G401.6 (cell line): ENCODE measurements at regions not wholly inside any gene's neighbourhood (a gene's known extent, or its start where the extent isn't known, plus 50 kb on each side); places are given as distances from the start of the nearest gene placed in this dataset.
"Not testable (repeated sequence)": the region's sequence is repeated elsewhere in the genome, so short reads cannot be mapped to it uniquely, and the experiment has no call there.

Source experiments
- FAIRE-seq: peaks from 2 replicates; lab custom pipeline; 2012; peaks lifted over from hg19 to GRCh38; lab: Jason Lieb, UNC

DNA sequence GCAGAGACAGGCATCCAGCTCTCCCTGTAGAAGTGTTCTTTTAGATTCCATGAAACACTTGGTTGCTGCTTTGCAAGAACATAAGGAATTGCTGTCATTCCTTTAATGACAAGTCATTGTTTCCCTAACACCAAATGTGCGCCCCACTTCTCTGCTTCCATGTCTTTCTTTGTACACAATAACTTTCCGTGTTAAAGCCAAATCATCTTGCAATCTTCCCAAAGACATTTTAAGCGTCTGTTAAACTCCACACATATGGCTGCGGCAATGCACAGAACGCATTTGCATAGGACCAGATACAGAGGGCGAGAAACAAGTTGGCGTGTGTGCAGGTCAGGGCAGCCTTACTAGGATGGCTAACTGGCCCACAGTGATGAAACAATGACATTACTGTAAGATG lies 399.3 kb upstream of the PRKCQ start:
- no peak for FAIRE-seq

DNA sequence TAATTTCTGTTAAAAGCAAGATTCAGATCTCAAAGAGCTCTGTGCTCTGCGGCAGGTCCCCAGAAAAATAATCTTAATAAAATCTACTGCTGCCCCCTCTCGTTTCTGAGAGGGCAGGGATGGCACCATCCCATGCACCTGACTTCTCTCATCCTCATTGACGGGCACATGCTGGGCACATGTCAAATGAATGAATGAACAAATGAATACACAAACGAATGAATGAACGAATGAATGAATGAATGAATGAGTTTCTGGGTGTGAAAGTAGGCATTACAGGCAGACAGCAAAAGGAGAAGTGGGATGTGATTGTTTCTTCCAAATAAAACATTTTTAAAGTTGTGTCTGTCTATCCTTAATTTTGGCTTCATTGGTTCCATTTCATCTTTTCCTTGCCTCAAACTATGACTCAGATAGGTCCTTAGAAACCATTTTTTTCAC lies 398.1 kb upstream of the PRKCQ start:
- no peak for FAIRE-seq

DNA sequence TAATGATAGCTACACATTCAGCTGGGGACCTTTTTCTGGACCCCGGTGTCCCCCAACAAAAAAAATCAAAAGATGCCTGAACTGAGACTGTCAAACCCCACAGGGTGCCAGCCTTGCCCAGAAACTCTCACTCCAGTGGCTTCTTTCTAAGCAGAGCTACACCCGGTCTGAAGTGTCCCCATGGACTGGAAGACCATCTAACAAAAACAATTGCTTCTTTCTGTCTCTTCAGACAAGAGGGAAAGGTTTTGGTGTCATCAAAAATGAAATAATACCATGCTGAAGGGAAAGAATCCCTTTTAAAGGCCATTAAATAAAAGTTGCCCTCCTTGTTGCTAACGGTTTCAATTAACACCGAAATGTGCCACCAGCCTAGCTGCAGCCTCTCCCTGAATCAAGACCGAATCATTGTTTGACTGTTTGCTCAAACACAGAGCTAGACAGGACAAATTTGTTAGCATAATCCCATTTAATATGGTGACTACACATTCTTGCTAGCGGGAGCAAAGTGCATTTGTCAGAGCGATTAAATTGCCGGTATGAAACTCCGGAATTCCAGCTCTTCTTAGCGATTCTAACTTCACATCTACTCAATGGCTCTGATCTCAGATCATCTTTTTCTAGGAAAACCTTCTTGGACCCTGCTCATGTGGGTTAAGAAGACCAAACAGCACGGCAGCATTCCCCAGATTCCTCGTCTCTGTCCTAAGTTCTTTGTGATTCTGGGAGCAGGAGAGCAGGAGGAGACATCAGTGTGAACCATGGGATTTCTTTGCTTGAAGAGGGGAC lies 397.5 kb upstream of the PRKCQ start:
- FAIRE-seq, result no peak

DNA sequence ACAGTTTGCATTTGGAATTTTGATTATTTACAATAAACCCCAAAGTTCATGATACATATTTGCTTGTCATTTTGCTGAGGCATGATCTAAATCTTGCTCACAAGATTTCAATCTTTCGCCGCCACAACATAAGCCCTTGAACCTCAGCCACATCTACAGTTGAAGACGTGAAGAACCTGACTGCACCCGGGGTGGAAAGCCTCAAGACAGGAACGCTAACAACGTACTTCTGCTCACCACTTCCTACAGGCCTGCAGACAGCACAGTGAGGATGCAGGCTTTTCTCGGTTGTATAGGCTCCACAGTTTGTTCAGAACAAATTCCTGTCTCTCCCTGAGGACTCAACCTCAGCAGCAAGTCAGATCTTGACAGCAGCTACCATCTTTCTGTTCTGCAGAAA lies 393.8 kb upstream of the PRKCQ start:
- no peak for FAIRE-seq

DNA sequence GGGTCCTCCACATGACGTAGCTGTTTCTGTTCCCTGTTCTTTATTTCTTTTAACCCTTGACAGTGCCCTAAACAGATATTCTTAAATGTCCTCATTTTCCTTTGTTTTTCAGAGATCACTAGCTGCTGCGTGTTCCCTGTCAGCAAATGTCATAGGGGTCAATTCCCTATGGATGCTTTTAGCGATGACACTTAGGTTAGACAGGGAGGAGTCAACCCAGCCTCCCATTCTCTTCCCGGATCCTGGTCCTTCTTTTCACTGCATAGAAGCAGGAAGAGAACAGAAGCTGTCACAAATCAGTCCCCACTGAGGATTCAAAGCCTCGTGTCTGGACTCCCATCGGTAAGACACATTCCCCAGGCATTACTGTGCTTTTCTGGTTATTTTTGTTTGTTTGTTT lies 392.1 kb upstream of the PRKCQ start:
- no peak for FAIRE-seq

DNA sequence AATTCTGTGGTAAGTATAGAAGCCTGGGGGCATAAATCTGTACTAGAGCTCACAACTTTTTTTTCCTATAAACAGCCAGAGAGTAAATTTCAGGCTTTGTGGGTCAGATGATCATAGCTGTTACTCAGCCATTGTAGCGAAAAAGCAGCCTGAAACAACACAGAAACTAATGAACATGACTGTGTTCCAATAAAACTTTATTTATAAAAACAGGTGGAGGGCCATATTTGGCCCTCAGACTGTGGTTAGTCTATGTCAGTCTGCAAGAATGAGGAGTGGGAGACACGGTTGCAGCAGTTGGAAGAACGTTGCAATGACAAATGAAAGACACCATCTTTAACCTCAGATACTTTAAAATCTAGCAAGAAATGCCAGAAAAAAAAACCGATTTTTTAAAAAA lies 389.6 kb upstream of the PRKCQ start:
- FAIRE-seq, result no peak

DNA sequence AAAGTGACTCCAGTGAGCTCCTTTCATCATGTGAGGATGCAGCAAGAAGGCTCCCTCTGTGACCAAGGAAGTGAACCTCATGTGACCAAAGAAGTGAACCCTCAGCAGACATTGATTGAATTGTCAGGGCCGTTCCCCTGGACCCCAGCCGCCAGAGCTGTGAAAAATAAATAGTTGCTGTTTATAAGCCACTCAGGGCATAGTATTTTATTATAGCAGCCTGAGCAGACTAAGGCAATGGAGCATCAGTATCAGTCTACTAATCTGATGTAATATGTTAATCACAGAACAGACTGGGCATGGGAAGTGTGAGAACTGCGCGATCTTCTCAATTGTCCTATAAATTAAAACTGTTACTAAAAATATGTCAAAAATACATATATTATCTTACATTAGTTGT lies 384.5 kb upstream of the PRKCQ start:
- FAIRE-seq, result no peak

DNA sequence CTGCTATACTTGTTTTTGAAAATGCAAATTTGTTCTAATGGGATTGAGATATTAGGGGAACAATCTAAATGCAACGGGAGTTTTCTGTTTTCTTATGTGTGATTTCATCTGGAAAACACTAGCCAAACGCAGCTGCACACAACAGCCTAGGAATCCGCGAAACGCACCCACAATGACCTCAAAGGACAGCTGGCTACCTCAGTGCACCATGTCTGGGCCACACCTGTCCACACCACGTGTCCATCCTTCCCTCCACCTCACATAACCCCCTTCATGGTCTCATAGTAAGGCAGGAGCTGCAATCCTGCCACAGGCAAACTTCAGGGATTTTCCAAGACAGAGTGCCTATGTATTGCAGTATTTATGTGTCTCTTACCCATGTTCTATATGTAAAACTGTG lies 382.5 kb upstream of the PRKCQ start:
- no peak for FAIRE-seq

DNA sequence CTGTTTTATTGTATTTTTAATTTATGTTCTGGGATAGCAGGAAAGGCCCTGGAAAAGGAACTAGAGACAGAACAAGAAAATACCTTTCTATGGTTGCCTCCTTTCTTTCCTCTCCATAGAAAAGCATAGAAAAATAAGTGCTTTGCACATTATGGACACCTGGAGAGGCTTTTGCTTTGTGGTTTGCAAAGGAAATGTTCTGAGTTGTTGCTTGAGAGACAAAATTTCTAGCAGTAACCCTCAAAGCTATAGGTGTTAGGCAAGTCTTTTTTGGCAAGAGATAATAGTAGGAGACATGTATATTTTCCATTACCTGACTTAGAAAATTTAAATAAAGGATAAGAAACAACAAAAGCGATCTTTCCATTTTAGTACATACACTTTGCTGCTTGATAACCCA lies 378.6 kb upstream of the PRKCQ start:
- no peak for FAIRE-seq

DNA sequence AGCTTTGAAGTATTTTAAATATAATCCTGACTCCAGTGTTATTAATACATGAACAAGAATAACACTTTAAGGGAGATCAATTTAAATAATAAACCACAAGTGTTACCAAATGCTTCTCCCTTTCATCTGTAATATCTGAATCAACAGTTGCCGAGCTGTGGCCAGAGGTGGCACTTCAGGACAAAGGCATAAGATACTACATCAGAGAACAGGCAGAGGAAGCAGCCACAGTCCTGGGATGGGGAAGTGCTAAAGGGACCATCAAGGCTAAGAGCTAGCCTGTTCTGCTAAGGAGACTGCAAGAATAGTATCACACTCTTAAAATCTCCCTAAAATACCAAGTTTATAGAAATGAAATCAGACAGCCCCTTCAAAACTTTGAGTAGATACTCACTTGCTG lies 378.2 kb upstream of the PRKCQ start:
- FAIRE-seq, result no peak

DNA sequence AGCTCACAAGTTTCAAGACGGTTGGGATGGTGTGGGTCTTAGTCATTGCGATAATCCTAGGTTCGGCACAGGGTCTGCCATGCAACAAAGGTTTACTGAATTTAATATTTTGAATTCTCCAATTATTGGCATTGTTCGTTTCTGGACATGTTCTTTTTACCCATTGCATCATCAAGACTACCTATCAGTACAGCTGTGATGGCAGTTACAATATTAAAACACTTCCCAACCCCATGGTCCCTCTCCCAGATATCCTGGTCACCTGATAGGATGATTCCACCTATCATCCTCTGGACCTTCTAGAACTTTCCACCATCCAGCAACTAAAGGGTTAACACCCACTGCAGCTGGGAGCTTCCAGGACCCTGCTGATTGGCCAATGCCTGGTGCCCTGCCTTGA lies 377.8 kb upstream of the PRKCQ start:
- no peak for FAIRE-seq

DNA sequence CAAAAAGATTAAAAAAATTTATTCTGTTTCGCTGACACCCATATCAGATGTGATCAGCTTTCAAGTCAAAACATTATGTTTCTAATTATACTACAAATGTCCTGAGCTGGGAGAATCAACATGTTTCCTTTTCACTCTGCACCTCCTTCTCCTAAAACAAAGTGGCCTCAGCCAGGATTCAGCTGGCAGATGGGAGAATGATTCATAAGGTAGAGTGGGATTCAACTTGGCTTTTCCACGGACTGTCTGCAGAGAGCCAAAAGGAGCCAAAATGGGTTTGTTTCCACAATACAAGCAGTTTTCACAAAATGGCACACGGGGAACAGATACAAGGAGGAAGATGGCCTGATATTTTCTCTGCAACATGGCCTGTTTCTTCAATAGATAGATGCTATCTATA lies 376.5 kb upstream of the PRKCQ start:
- no peak for FAIRE-seq

DNA sequence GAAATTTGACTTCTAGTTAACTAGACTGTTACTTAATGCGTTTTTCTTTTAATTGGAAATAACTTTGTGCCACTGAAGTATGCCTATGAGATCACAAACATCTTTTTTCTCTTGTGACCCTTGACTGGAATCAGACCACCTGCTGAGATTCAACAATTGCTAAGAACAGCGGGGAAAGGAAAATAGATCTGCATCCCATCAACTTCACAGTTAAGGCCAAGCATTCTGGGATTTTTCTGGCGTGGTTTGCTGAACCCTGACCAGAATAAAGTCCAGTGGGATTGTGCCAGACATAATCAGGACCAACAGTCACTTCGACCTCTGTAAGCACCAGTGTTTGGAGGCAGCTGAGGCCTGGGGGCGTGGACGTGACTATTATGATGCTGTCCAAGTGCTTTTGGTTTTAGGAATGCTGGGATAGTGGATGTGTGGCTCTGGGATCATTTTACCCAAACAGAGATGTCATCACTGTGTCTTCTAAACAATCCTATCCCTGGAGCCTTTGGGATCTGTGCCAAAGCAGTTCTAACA lies 373.3 kb upstream of the PRKCQ start:
- FAIRE-seq, result no peak

DNA sequence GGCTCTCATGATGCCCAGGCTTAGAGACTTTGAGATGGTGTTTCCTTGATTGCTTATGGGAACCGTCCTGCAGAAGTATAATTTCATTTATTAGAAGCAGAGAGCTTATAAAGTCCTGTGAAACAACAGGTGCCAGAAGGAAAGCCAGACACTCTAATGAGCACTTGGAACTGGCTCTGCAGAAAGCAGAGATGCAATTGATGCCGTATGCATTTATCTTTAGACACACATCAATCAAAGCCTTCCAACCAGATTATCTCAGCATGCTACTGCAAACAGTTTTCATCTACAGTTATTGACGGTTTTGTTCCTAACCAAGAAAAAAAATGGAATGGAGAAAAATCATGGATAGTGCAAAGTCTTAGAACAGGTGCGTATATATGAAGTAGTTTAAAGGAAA lies 371.7 kb upstream of the PRKCQ start:
- no peak for FAIRE-seq

DNA sequence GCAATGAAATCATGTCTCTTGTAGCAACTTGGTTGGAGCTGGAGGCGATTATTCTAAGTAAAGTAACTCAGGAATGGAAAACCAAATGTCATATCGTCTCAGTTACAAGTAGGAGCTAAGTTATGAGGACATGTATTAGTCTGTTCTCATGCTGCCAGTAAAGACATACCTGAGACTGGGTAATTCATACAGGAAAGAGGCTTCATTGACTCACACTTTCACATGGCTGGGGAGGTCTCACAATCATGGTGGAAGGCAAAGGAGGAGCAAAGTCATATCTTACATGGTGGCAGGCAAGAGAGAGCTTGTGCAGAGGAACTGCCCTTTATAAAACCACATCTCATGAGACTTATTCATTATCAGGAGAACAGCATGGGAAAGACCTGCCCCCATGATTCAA lies 370.1 kb upstream of the PRKCQ start:
- FAIRE-seq, result no peak

DNA sequence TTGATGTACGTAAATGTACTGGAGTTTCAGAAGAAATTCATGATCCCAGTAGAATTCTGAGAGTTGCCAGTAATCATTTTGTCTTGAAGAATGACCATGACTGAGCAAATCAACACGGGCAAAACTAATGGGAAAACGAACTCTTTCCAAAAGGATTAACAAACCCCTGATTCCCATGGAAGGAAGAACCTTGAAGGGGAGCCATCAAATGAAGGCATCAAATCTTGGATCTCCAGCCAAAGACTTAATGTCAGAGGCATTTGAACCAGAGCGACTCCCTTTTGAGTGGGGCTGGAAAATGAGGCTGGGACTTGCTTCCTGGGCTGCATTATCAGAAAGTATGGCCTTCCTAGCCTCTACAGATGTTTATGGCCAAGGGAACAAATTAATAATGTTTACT lies 364.4 kb upstream of the PRKCQ start:
- FAIRE-seq, result no peak

DNA sequence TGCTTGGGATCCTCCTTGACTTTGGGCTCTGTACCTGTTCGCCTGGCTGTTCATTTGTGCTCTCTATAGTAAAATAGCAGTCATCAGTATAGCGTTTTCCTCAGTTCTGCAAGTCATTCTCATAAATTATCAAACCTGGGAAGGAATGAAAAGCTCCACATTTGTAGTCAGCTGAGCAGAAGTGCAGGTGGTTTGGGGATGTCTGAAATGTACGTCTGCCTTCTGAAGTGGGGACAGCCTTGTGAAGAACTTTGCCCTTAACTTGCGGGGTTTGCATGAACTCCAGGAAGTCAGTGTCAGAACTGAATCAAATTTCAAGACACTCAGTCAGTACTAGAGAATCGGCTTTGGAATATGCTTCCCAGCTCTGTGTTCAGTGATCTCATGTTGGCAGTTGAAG lies 358.3 kb upstream of the PRKCQ start:
- no peak for FAIRE-seq

DNA sequence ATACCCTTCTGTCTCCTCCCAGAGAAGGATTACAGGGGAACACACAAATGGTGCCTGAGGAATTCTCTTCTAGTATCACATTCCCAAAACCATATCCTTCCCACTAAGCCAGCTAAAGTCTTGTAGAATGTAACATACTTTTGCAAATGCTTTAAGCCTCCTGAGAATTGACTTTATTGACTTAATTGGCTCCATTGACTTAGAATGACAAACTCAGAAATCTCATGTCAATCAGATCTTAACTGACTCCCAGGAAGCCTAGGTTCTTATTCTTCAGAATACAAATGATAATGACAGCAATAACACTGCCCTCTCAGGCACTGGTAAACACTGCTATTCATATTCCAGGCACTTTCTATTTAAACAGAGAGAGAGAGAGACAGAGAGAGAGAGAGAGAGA lies 356.9 kb upstream of the PRKCQ start:
- FAIRE-seq, result no peak

DNA sequence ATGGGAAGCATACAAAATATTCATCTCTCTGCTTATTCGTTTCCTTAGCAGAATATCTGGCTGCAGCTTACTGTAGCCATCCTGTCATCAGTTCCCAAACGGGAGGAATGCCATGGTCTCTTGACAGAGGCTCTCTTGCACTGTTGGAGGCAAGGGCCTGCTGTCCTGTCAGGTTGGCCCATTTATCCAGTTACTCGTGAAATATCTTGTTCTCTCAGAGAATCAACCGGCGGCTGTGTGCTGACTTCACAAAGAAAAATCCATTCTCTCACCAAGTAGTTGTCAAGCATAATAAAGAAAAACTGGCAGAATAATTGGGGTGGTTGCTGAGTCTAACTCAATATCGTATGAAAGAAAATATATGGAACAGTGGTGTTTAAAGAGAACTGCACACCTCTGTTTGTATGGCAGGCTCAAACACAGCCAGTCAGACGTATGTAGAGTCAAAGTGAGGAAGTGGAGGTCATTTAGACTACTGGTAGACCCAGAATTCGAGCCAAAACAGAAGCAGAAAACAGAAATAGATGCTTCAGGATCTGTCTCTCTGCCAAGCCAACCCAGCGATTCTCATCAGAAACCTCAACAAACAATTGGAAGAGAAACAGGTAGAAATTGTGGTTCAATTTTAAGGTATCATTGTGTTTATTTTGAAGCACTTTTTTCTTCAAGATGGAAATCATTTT lies 349.2 kb upstream of the PRKCQ start:
- FAIRE-seq, result no peak

DNA sequence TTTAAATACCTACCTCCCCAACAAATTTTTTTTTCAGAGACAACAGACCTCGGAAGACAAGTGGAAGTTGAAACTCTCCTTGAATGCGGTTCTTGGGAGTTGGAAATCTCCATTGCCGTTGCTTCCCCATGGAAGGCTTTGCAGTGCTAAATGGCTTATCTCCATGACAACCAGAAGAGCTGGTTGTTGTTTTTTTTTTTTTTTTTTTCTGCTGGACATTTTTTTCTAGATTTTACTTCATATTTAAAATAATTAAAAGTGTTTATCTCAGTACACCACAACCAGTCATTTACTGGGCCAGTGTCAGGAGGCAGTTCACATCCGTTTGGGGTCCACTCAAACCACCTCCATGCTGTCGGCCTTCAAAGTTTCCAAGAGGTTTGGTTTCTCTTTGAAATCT lies 348.5 kb upstream of the PRKCQ start:
- FAIRE-seq, result no peak

DNA sequence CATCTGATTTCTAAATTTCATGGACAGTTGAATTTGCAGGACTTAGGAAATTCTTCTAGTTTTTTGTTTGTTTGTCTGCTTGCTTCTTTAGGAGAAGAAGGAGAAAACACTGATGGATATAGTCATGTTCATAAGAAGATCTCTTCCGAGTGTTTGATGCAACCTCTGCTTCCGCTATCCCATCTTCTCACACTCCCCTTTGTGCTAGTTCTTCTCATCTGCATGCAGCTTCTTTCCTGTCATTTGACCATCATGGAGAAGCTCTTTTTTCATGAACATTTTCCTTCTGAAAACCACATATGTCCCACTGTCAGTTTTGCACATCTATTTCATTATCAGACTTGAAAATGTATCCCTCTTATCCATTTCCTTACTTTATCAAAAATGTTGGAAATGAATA lies 346.9 kb upstream of the PRKCQ start:
- FAIRE-seq, result no peak

DNA sequence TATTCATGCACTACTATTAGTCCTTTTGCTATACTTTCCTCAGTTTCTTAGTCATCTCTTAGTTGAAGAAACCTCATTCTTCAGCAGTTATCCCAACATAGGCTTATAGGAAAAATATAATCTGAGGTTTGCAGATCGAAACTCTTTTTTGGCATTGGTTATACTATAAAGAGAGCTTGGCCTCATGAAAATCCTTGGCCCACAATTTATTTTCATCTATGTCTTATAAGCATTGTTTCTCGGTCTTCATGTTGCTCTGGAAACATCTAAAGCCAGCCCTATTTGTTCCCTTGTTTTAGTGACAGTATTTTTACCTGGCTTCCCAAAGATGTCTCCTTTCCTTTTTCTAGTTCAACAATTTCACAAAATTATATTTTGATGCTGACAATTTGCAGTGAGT lies 345.1 kb upstream of the PRKCQ start:
- FAIRE-seq, result no peak

DNA sequence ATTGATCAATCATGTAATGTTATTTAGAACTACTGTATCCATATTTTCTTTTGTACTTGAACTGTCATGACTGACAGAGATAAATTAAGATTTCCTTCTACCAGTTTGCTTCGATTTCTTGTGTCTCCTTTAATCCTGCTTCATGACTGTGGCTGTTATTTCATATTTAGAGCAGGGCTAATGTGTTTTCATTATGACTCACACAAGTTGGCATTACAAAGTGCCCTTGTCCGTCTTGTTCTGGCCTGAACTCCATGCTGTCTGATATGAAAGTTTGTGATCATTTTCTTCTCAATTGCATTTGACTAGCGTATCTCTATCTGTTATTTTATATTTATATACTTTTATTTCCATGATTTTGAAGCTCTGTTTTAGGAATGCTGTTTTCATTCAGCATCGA lies 344.1 kb upstream of the PRKCQ start:
- FAIRE-seq, result no peak

DNA sequence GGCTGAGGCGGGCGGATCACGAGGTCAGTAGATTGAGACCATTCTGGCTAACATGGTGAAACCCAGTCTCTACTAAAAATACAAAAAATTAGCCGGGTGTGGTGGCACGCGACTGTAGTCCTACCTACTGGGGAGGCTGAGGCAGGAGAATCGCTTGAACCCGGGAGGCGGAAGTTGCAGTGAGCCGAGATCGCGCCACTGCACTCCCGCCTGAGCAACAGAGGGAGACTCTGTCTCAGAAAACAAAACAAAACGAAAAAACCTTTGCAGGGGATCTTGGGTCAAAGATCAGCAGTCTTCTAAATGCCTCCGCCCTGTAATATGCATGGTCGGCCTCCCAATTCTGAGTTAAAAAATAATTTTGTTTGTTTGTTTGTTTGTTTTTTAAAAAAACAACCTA lies 340.9 kb upstream of the PRKCQ start:
- not testable (repeated sequence) for FAIRE-seq
